22Rv1 (cell line): ENCODE measurements at regions not wholly inside any gene's neighbourhood (a gene's known extent, or its start where the extent isn't known, plus 50 kb on each side); places are given as distances from the start of the nearest gene placed in this dataset.

Source experiments
- H3K27ac ChIP-seq: fragments of 450-650 bp; 2 replicates; pipeline ENCODE4 v1.5.1; 2017
- ZFX ChIP-seq: fragments of 450-650 bp; IDR thresholded peaks from 2 replicates; pipeline ENCODE4 v1.6.1; 2017; ENCODE audit warnings: antibody characterized with exemption, borderline replicate concordance
- TF ChIP-seq, protein P1 (sequence below): fragments of 450-650 bp; IDR thresholded peaks from 2 replicates; pipeline ENCODE4 v1.5.1; 2017; ENCODE audit warnings: mild to moderate bottlenecking

DNA sequence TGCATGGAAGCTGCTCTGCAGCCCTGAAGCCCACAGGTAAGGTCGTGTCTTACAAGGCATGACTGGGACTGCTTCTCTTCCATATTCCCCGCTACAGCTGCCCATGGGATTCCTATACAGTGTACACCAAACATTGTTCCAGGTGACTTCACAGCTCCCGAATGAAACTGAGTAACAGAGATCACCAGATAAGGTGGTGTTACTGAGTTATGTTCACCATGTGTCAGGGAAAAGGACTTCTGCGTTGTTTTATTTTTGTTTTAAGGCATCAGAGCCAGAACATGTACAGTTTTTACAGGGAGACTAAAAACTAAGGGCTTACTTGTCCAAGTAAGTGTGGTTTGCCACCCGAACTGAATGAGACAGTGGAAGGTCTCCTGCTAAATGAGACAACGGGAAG lies 138.3 kb downstream of the CD83 start:
- no peak for TF ChIP-seq ZFX
- TF ChIP-seq, protein P1, sequence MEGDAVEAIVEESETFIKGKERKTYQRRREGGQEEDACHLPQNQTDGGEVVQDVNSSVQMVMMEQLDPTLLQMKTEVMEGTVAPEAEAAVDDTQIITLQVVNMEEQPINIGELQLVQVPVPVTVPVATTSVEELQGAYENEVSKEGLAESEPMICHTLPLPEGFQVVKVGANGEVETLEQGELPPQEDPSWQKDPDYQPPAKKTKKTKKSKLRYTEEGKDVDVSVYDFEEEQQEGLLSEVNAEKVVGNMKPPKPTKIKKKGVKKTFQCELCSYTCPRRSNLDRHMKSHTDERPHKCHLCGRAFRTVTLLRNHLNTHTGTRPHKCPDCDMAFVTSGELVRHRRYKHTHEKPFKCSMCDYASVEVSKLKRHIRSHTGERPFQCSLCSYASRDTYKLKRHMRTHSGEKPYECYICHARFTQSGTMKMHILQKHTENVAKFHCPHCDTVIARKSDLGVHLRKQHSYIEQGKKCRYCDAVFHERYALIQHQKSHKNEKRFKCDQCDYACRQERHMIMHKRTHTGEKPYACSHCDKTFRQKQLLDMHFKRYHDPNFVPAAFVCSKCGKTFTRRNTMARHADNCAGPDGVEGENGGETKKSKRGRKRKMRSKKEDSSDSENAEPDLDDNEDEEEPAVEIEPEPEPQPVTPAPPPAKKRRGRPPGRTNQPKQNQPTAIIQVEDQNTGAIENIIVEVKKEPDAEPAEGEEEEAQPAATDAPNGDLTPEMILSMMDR, result no peak
- no peak overlapping the region for H3K27ac ChIP-seq

DNA sequence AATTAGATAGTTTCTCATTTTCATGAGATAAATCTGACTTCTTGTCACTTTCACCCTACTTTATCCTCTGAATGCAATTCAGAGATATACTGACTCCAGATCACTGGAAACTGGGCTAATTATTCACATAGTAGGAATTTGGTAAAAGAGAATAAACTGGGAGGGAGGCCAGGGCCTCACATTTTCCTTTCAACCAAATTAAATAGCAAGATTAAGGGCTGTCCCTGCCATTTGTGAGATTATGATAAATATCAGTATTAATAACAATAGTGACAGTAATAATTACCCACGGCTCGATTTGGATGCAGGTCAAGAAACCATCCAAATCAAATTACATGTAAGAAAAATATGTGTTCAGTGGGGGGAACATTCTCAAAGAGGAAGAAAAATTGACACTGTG lies 140.5 kb downstream of the CD83 start:
- TF ChIP-seq, protein P1, result no peak
- no peak for TF ChIP-seq ZFX

DNA sequence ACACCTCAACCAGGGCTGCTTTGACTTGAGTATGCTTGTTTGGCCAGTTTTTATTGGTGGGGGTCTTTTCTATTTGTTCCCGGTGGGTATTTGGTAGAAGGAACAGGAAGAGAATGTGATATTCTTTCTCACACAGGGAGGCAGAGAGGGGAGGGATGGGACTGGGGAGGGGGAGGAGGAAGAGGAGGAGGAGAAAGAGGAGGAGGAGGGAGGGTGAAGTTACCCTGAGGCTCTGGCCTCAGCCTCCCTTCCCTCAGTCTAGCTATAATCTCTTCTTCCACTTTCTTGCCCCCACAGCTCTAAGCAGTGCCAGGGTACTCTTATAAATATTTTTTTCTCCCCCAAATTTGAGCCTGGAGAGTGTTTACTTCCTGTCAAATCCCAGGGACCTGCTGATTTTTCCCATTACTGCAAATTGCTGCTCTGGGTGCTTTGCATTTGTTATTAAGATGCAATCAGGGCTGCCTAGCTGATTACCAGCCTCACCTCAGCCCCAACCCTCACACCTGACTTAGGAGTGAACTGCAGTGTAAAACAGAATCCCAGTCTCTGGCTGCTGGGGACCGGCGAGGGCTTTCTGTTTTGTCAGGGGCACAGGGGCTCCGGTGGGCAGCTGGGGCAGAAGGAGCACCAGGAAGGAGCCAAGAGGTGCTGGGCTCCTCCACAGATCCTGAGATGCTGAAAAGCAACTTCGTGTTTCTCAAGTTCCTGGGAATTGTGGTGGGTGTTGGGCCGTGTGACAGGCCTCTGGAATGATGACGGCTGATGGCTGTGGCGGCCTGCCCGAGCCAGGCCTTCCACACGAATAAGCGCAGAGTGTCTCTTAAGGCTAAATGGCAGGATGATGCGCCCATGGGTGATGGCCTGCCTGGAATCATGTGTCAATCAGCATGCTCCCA lies 141.4 kb downstream of the CD83 start:
- TF ChIP-seq ZFX, result no peak
- TF ChIP-seq, protein P1, result no peak
- no peak overlapping the region for H3K27ac ChIP-seq

More for the DNA sequence above, 140.5 kb downstream of the CD83 start:
- H3K27ac ChIP-seq, result no peak overlapping the region

DNA sequence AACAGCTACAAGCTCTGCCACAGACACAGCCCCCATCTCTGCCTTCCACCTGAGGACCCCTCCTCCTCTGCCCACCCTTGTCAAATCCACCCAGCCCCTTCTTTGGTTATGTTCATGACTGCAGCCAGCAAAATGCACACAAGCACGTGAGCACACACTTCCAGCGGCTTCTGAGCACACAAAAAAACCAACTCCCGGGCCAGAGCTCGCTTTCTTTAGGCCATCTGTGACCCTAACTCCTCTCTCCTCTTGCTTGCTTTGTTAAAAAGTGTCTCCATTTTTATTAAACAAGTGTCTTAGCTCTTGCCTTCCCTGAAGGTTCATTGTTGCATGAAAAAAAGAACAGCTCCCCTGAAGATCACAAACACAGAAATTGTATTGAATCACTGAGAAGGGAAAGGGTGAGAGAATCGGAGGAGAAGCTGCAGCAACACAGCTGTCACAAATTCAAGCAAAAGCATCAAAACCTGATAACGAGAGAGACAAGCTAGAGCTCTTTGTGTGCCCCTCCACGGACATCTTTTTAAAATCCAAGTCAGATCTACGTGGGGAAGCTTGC lies 142.1 kb downstream of the CD83 start:
- TF ChIP-seq ZFX, result no peak
- no peak overlapping the region for H3K27ac ChIP-seq

DNA sequence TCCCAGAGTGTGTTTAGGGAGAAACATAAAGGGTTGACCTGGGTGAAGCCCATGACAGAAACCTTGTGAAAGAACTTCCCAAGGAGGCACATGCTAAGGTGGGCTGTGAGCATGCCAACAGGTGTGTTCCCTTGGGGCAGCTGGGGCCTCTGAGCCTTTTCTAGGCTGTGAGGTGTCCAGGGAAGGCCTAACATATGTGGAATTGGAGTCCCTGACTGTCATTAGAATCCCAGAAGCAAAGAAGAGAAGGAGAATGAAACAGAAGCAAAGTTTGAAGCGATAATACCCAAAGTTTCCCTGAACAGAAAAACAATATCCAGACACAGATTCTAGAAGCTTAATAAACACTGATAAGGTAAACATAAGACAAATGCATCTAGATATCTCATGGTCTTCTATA lies 143.3 kb downstream of the CD83 start:
- no peak overlapping the region for H3K27ac ChIP-seq
- TF ChIP-seq, protein P1, result no peak
- no peak for TF ChIP-seq ZFX

DNA sequence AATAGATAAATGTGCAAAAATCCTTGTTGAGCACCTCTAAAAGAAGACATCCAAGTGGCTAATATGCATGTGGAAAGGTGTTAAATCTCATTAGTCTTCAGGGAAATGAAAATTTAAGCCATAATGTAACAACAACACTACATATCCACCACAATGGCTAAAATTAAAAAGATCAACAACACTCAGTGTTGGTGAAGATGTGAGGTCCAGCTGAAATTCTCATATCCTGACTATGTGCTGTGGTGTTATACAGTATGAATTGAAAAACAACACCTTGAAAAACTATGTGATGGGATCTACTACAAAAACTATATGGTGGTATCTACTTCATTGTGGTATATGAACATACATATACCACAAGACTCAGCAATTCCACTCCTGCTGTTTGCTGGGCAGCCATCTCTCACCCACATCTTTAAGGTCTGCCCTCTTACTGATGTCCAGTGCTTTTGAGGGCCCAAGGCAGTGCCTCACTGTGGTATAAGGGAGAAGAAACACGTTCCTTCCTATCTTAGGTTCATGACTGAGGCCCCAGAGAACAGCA lies 146.4 kb downstream of the CD83 start:
- H3K27ac ChIP-seq, result no peak overlapping the region
- TF ChIP-seq, protein P1, result no peak
- TF ChIP-seq ZFX, result no peak

DNA sequence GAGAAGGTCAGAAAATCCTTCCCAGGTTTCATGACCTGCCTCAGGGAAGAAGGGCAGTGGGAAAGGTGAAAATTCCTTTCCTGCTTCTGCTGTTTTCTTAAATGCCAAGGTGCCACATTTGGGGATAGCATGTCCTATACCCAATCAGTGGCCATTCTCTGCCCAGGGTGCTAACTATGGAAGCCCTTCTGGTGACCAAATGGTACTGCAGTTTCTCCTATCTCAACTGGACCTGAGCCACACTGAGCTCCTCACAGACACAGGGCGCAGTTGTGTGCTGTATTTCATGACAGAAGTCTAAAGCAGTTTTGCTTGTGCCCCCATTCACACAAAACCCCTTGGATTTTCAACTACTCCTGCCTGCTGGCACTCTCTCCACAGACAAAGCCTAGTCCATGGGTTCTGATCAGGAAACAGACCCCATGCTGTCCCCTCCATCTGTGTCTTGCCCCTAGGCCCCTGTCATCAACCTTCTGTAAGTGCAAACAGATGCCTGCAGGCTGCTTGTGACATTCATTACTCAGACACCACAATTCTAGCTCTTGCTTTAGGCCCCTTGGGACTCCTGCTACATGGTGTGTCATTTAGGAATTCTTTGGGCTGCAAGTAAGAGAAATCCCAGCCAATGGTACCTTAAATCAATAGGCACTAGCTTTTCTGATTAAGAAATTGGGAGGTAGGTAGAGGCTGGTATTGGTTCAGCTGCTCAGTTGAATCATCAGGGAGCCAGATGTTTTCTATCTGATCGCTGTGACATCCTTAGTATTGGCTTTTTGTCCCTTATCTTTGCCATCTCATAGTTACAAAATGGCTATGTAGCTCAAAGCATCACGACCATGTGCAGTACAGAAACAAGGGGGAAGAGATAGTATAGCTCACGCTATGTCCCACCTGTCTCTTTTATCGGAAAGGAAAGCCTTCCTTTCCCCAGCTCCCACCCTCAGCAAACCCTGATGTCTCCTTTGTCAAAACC lies 147.8 kb downstream of the CD83 start:
- no peak overlapping the region for H3K27ac ChIP-seq
- no peak for TF ChIP-seq ZFX
- TF ChIP-seq, protein P1, result no peak
